ENCODE measurements at regions not wholly inside any gene's neighbourhood (a gene's known extent, or its start where the extent isn't known, plus 50 kb on each side); places are given as distances from the start of the nearest gene placed in this dataset.

DNA sequence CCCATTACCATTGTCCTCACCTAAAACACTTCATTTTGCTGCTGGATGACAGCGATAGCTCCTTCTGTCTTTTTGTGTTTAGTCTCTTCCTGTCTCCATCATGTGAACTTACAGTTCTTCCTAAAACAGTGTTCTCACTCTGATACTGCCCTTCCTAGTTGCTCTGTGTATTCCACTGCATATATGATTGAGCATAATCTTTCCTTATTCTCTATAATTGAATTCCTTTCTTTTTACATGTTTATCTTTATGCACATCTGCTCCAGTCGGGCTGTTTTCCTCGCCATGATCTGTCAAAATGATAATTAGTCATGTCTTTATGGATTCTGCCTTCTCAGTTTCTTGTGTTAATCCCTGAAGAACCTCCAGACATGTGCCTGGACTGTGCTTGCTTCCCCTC, 405.1 kb upstream of the SEMA6D start (continued):
- TF ChIP-seq, protein P1, sequence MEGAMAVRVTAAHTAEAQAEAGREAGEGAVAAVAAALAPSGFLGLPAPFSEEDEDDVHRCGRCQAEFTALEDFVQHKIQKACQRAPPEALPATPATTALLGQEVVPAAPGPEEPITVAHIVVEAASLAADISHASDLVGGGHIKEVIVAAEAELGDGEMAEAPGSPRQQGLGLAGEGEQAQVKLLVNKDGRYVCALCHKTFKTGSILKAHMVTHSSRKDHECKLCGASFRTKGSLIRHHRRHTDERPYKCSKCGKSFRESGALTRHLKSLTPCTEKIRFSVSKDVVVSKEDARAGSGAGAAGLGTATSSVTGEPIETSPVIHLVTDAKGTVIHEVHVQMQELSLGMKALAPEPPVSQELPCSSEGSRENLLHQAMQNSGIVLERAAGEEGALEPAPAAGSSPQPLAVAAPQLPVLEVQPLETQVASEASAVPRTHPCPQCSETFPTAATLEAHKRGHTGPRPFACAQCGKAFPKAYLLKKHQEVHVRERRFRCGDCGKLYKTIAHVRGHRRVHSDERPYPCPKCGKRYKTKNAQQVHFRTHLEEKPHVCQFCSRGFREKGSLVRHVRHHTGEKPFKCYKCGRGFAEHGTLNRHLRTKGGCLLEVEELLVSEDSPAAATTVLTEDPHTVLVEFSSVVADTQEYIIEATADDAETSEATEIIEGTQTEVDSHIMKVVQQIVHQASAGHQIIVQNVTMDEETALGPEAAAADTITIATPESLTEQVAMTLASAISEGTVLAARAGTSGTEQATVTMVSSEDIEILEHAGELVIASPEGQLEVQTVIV (IDR thresholded peaks at IDR 0.05; ENCODE audit: borderline replicate concordance, partially characterized antibody) = no peak
- TF ChIP-seq NFYA (IDR thresholded peaks at IDR 0.05; ENCODE audit: borderline replicate concordance, low read depth, low read length) (no peak), MTA2 (IDR thresholded peaks at IDR 0.05; ENCODE audit: low read depth) (no peak), SIX5 (IDR thresholded peaks at IDR 0.05; ENCODE audit: low read depth, low read length, severe bottlenecking) (no peak), RELA (IDR thresholded peaks at IDR 0.05; ENCODE audit: borderline replicate concordance, partially characterized antibody) (no peak), RAD51 (IDR thresholded peaks at IDR 0.05) (no peak), CBFB (IDR thresholded peaks at IDR 0.05; ENCODE audit: low read depth) (no peak)

DNA sequence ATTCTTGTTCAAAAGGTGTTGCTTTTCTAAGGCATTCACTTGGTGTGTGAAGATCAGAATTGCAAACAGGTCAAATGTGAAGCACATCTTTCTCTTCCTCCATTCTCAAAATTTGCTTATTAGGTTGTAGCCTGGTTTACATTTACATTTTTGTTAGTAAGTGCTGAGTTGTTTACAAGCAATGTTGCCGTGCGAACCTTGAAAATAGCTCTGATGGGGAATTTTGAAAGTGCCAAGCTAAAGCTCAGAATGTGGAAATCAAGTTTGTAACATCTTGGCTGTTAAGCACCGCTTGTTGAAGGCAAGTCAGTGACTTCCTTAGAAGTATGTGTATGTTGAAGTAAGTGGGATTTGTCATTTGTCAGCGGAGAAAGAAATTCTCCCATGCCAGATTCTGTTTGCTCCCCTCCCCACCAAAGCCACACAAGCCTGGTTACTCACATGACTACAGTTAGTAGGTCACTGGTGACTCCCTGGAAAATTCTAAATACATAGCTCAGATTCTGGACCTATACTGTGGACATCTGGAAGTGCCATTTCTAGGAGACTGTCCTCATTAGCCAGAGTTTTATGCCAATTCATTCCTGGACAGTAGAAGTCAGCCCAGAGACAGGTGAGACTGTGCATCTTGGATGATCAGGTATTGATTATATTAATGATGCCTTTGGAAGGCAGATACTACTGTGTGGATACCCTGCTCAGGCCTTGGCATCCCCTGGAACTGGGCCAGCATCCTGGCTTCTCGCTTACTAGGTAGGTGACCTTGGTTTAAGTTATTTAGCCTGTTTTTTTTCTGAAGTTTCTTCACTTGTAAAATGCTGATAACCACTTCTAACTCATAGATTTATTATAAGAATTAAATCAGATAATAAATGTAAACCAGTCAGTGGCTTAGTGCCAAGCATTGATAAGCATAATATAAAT, 390.6 kb upstream of the SEMA6D start:
- no peak for DNase-seq (ENCODE audit: low read depth, low spot score)
- H4K20me1 ChIP-seq (ENCODE audit: control insufficient read depth, insufficient read depth) = no peaks in the 10 kb centered on the region
- no peaks in the 10 kb centered on the region for H3K9me3 ChIP-seq (replicated peaks; ENCODE audit: control insufficient read depth, insufficient read depth, low read length)
- no peak for FAIRE-seq
- ChIA-PET RAD21 (ENCODE audit: unreplicated experiment) (no interaction called here), POLR2A (no interaction called here), CTCF (no interaction called here), SMC1A (ENCODE audit: uncharacterized antibody, unreplicated experiment) (no interaction called here)
- H3K27ac ChIP-seq (ENCODE audit: control insufficient read depth, insufficient read depth) = no peak overlapping the region
- ATAC-seq = no peak
- BruUV-seq (replicated peaks) = no TSS peak
- H3K79me2 ChIP-seq (ENCODE audit: control insufficient read depth, insufficient read depth, low read length) = no peaks in the 10 kb centered on the region
- in situ Hi-C loops (cut with MboI) = no loop called here
- 46% methylated on average over 5 of the region's 5 CpGs for WGBS (ENCODE audit: insufficient coverage, insufficient replicate concordance, low lambda C conversion rate, missing lambda C conversion rate)
- no peak overlapping the region for H2AFZ ChIP-seq (ENCODE audit: control insufficient read depth, low read depth, low read length)
- H3K4me3 ChIP-seq = no peak overlapping the region
- no peak overlapping the region for H3K9ac ChIP-seq (ENCODE audit: control insufficient read depth, insufficient read depth, low read length)
- intact Hi-C loops (cut with micrococcal nuclease; ENCODE audit: unreplicated experiment) = no loop called here
- TF ChIP-seq POLR2AphosphoS2 (IDR thresholded peaks at IDR 0.05; ENCODE audit: low read depth, low read length) (no peak), HDGF (IDR thresholded peaks at IDR 0.05) (no peak), IRF4 (IDR thresholded peaks at IDR 0.05; ENCODE audit: low read depth, low read length) (no peak), SMC3 (IDR thresholded peaks at IDR 0.05; ENCODE audit: borderline replicate concordance, low read length) (no peak), MXI1 (IDR thresholded peaks at IDR 0.05; ENCODE audit: low read depth, low read length) (no peak), FOXM1 (IDR thresholded peaks at IDR 0.05; ENCODE audit: low read depth, low read length) (no peak), NRF1 (conservative IDR thresholded peaks at IDR 0.05; ENCODE audit: low read depth, low read length) (no peak)
- TF ChIP-seq, protein P2, sequence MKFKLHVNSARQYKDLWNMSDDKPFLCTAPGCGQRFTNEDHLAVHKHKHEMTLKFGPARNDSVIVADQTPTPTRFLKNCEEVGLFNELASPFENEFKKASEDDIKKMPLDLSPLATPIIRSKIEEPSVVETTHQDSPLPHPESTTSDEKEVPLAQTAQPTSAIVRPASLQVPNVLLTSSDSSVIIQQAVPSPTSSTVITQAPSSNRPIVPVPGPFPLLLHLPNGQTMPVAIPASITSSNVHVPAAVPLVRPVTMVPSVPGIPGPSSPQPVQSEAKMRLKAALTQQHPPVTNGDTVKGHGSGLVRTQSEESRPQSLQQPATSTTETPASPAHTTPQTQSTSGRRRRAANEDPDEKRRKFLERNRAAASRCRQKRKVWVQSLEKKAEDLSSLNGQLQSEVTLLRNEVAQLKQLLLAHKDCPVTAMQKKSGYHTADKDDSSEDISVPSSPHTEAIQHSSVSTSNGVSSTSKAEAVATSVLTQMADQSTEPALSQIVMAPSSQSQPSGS (IDR thresholded peaks at IDR 0.05; ENCODE audit: low read length) = no peak
- TF ChIP-seq, protein P3, sequence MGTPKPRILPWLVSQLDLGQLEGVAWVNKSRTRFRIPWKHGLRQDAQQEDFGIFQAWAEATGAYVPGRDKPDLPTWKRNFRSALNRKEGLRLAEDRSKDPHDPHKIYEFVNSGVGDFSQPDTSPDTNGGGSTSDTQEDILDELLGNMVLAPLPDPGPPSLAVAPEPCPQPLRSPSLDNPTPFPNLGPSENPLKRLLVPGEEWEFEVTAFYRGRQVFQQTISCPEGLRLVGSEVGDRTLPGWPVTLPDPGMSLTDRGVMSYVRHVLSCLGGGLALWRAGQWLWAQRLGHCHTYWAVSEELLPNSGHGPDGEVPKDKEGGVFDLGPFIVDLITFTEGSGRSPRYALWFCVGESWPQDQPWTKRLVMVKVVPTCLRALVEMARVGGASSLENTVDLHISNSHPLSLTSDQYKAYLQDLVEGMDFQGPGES (IDR thresholded peaks at IDR 0.05) = no peak
- H3K36me3 ChIP-seq (ENCODE audit: control insufficient read depth in 2 of 2, insufficient read depth in 2 of 2, low read length in 1 of 2) = no peaks in the 10 kb centered on the region
- H3K27me3 ChIP-seq (replicated peaks in 1 of 2; ENCODE audit: control insufficient read depth in 2 of 2, insufficient read depth in 2 of 2, low read length in 1 of 2) = no peaks in the 10 kb centered on the region
- no peaks in the 10 kb centered on the region for H3K4me1 ChIP-seq (ENCODE audit: control insufficient read depth, insufficient read depth, low read length)
- H3K4me2 ChIP-seq (ENCODE audit: control insufficient read depth, insufficient read depth) = no peak overlapping the region

Data from GM12878 (cell line).